Astrocyte (in vitro differentiated cells and primary cell): ENCODE measurements at regions not wholly inside any gene's neighbourhood (a gene's known extent, or its start where the extent isn't known, plus 50 kb on each side); places are given as distances from the start of the nearest gene placed in this dataset.

Experiments used
- DNase-seq: peaks from one replicate; pipeline ENCODE4 v3.0.0-alpha.2; 2010; ENCODE audit warnings: low read depth
- FAIRE-seq: peaks from 2 replicates; lab custom pipeline; 2011; peaks lifted over from hg19 to GRCh38; lab: Jason Lieb, UNC
- H2AFZ ChIP-seq: 2 replicates; pipeline ENCODE4 v1.6.0; 2012; ENCODE audit warnings: low read depth, low read length, inconsistent platforms
- H3K27ac ChIP-seq: 2 replicates; pipeline ENCODE4 v1.5.1; 2011; ENCODE audit warnings: low read depth, low read length, inconsistent platforms
- H3K27me3 ChIP-seq: 2 replicates; pipeline ENCODE4 v1.6.0; 2011; ENCODE audit warnings: low read length, inconsistent platforms; ENCODE audit not compliant: insufficient read depth
- H3K36me3 ChIP-seq: 2 replicates; pipeline ENCODE4 v1.5.1; 2011; ENCODE audit warnings: low read length, inconsistent platforms; ENCODE audit not compliant: insufficient read depth
- H3K4me1 ChIP-seq: 2 replicates; pipeline ENCODE4 v1.5.1; 2011; ENCODE audit warnings: low read length, inconsistent platforms; ENCODE audit not compliant: insufficient read depth
- H3K4me2 ChIP-seq: 2 replicates; pipeline ENCODE4 v1.6.0; 2012; ENCODE audit warnings: low read length, inconsistent platforms
- H3K4me3 ChIP-seq: 2 replicates; pipeline ENCODE4 v1.5.1; 2011; ENCODE audit warnings: low read depth, mild to moderate bottlenecking, low read length, inconsistent platforms; ENCODE audit not compliant: insufficient read depth
- H3K79me2 ChIP-seq: 2 replicates; pipeline ENCODE4 v1.6.0; 2012; ENCODE audit warnings: mild to moderate bottlenecking, low read length, inconsistent platforms; ENCODE audit not compliant: insufficient read depth
- H3K9ac ChIP-seq: 2 replicates; pipeline ENCODE4 v1.6.0; 2012; ENCODE audit warnings: mild to moderate bottlenecking, low read length, inconsistent platforms
- H3K9me3 ChIP-seq: 2 replicates; pipeline ENCODE4 v1.5.1; 2012; ENCODE audit warnings: low read depth, mild to moderate bottlenecking, low read length, inconsistent platforms; ENCODE audit not compliant: insufficient read depth
- H4K20me1 ChIP-seq: 2 replicates; pipeline ENCODE4 v1.6.0; 2012; ENCODE audit warnings: low read length, inconsistent platforms; ENCODE audit not compliant: insufficient read depth
- H3K27ac Mint-ChIP-seq: one replicate; pipeline ENCODE4 v1.8.0; 2021; ENCODE audit warnings: mild to moderate bottlenecking, mixed read lengths; ENCODE audit not compliant: unreplicated experiment
- H3K27me3 Mint-ChIP-seq: one replicate; pipeline ENCODE4 v1.8.0; 2021; ENCODE audit warnings: low read depth, mixed read lengths; ENCODE audit not compliant: unreplicated experiment
- H3K36me3 Mint-ChIP-seq: one replicate; pipeline ENCODE4 v1.8.0; 2021; ENCODE audit warnings: low read depth, mixed read lengths; ENCODE audit not compliant: unreplicated experiment
- H3K4me1 Mint-ChIP-seq: one replicate; pipeline ENCODE4 v1.8.0; 2021; ENCODE audit warnings: low read depth, mixed read lengths; ENCODE audit not compliant: unreplicated experiment
- H3K4me3 Mint-ChIP-seq: one replicate; pipeline ENCODE4 v1.8.0; 2021; ENCODE audit warnings: mild to moderate bottlenecking, moderate library complexity, mixed read lengths; ENCODE audit not compliant: unreplicated experiment
- H3K9me3 Mint-ChIP-seq: one replicate; pipeline ENCODE4 v1.8.0; 2021; ENCODE audit warnings: mild to moderate bottlenecking, mixed read lengths; ENCODE audit not compliant: unreplicated experiment
- CTCF ChIP-seq: IDR thresholded peaks from 2 replicates; pipeline ENCODE4 v1.5.1; 2011; ENCODE audit warnings: low read depth, mild to moderate bottlenecking, inconsistent platforms, low read length, moderate library complexity; ENCODE audit not compliant: insufficient read depth
- EZH2 ChIP-seq: IDR thresholded peaks from 2 replicates; pipeline ENCODE4 v1.6.1; 2012; ENCODE audit warnings: mild to moderate bottlenecking, low read length, inconsistent platforms; ENCODE audit not compliant: insufficient read depth

GRCh38 chr4:114535725-114536124, 62.9 kb upstream of the UGT8 start:
- H2AFZ ChIP-seq: no peak overlapping the region
- Mint-ChIP-seq H3K4me3 (no peak overlapping the region), H3K9me3 (no peaks in the 10 kb centered on the region), H3K27ac (no peak overlapping the region), H3K4me1 (no peaks in the 10 kb centered on the region), H3K27me3 (no peaks in the 10 kb centered on the region), H3K36me3 (no peaks in the 10 kb centered on the region)
- no peaks in the 10 kb centered on the region for H4K20me1 ChIP-seq
- H3K79me2 ChIP-seq: no peaks in the 10 kb centered on the region
- H3K27me3 ChIP-seq: no peaks in the 10 kb centered on the region
- FAIRE-seq (no peak), DNase-seq (no peak)
- no peak overlapping the region for H3K27ac ChIP-seq
- TF ChIP-seq CTCF (no peak), EZH2 (no peak)
- H3K4me3 ChIP-seq: no peak overlapping the region
- H3K36me3 ChIP-seq: no peaks in the 10 kb centered on the region
- H3K4me1 ChIP-seq: no peaks in the 10 kb centered on the region
- H3K9ac ChIP-seq: no peak overlapping the region
- no peak overlapping the region for H3K4me2 ChIP-seq
- no peaks in the 10 kb centered on the region for H3K9me3 ChIP-seq

GRCh38 chr4:114537352-114537751, 61.3 kb upstream of the UGT8 start:
- no peak overlapping the region for H3K27ac ChIP-seq
- no peak overlapping the region for H3K4me3 ChIP-seq
- FAIRE-seq (no peak), DNase-seq (no peak)
- Mint-ChIP-seq H3K27ac (no peak overlapping the region), H3K27me3 (no peaks in the 10 kb centered on the region), H3K4me1 (no peaks in the 10 kb centered on the region), H3K36me3 (no peaks in the 10 kb centered on the region), H3K4me3 (no peak overlapping the region), H3K9me3 (no peaks in the 10 kb centered on the region)
- no peak overlapping the region for H2AFZ ChIP-seq
- no peak overlapping the region for H3K4me2 ChIP-seq
- H4K20me1 ChIP-seq: no peaks in the 10 kb centered on the region
- no peaks in the 10 kb centered on the region for H3K9me3 ChIP-seq
- no peak for TF ChIP-seq CTCF
- no peak for TF ChIP-seq EZH2
- no peaks in the 10 kb centered on the region for H3K4me1 ChIP-seq
- H3K79me2 ChIP-seq: no peaks in the 10 kb centered on the region
- no peak overlapping the region for H3K9ac ChIP-seq
- H3K36me3 ChIP-seq: no peaks in the 10 kb centered on the region
- no peaks in the 10 kb centered on the region for H3K27me3 ChIP-seq

- H3K4me3 ChIP-seq: no peak overlapping the region
- TF ChIP-seq EZH2 (no peak), CTCF (no peak)
- no peaks in the 10 kb centered on the region for H3K27me3 ChIP-seq
- H4K20me1 ChIP-seq: no peaks in the 10 kb centered on the region
- DNase-seq (no peak), FAIRE-seq (no peak)
- H3K27ac ChIP-seq: no peak overlapping the region
- Mint-ChIP-seq H3K4me1 (no peaks in the 10 kb centered on the region), H3K36me3 (no peaks in the 10 kb centered on the region), H3K27me3 (no peaks in the 10 kb centered on the region), H3K4me3 (no peak overlapping the region), H3K9me3 (no peaks in the 10 kb centered on the region), H3K27ac (no peak overlapping the region)
- no peaks in the 10 kb centered on the region for H3K4me1 ChIP-seq
- no peaks in the 10 kb centered on the region for H3K9me3 ChIP-seq
- H3K4me2 ChIP-seq: no peak overlapping the region
- no peaks in the 10 kb centered on the region for H3K79me2 ChIP-seq
- no peak overlapping the region for H2AFZ ChIP-seq
- no peak overlapping the region for H3K9ac ChIP-seq
- H3K36me3 ChIP-seq: no peaks in the 10 kb centered on the region
These were observed 60.5 kb upstream of the UGT8 start for GRCh38 chr4:114538012-114538617.
